ENCODE measurements at regions not wholly inside any gene's neighbourhood (a gene's known extent, or its start where the extent isn't known, plus 50 kb on each side); places are given as distances from the start of the nearest gene placed in this dataset.

DNA sequence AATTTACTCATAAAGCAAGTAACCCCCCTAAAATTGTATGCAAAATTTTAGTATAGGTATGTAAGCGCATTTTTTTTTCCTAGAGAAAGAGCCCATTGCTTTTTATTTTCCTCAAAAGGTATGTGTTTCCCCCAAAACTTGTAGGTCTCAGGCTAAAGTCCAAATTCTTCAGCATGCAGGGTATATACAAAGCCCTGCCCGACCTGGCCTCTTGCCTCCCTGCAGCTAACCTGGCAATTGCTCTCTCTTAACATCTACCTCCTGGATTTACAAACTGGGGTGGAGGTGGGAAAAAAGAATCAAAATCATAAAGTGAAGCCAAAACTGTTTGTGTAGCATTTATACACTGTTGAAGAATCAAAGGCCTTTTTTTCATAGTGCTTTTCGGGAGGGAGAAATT lies 107.8 kb downstream of the KCNRG start:
- DNase-seq (ENCODE audit: low read depth in 2 of 2) = no peak
- Histone ChIP-seq H3K4me1 (ENCODE audit: control insufficient read depth, extremely low read depth, insufficient read depth, low read length) (no peaks in the 10 kb centered on the region), H3K9ac (ENCODE audit: insufficient read depth, low read length) (no peak overlapping the region), H3K4me2 (ENCODE audit: extremely low read depth, insufficient read depth, low read length) (peak overlapping the region; percentile 95), H4K20me1 (ENCODE audit: control insufficient read depth, extremely low read depth, insufficient read depth, low read length) (no peaks in the 10 kb centered on the region), H3K36me3 (ENCODE audit: control insufficient read depth, insufficient read depth, low read length) (no peaks in the 10 kb centered on the region), H3K27ac (ENCODE audit: insufficient read depth, low read length) (no peak overlapping the region), H3K27me3 (ENCODE audit: control insufficient read depth, insufficient read depth, low read length) (no peaks in the 10 kb centered on the region), H3K9me3 (ENCODE audit: control insufficient read depth, insufficient read depth, low read depth, low read length) (no peaks in the 10 kb centered on the region), H3K4me3 (replicated peaks in 1 of 4; ENCODE audit: control extremely low read depth in 1 of 4, insufficient read depth in 1 of 4, low read depth in 3 of 4, low read length in 4 of 4) (peak overlapping the region in 3 of 4 experiments; percentile 57 to 96 (median 87)), H3K79me2 (ENCODE audit: control insufficient read depth, insufficient read depth, low read length) (peaks cover 18% of the 10 kb centered on the region), H2AFZ (ENCODE audit: low read length) (no peak overlapping the region)
- TF ChIP-seq, protein P1, sequence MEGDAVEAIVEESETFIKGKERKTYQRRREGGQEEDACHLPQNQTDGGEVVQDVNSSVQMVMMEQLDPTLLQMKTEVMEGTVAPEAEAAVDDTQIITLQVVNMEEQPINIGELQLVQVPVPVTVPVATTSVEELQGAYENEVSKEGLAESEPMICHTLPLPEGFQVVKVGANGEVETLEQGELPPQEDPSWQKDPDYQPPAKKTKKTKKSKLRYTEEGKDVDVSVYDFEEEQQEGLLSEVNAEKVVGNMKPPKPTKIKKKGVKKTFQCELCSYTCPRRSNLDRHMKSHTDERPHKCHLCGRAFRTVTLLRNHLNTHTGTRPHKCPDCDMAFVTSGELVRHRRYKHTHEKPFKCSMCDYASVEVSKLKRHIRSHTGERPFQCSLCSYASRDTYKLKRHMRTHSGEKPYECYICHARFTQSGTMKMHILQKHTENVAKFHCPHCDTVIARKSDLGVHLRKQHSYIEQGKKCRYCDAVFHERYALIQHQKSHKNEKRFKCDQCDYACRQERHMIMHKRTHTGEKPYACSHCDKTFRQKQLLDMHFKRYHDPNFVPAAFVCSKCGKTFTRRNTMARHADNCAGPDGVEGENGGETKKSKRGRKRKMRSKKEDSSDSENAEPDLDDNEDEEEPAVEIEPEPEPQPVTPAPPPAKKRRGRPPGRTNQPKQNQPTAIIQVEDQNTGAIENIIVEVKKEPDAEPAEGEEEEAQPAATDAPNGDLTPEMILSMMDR (conservative IDR thresholded peaks at IDR 0.05 in 1 of 2, IDR thresholded peaks at IDR 0.05 in 1 of 2; ENCODE audit: low read depth in 1 of 2, low read length in 2 of 2) = no peak

DNA sequence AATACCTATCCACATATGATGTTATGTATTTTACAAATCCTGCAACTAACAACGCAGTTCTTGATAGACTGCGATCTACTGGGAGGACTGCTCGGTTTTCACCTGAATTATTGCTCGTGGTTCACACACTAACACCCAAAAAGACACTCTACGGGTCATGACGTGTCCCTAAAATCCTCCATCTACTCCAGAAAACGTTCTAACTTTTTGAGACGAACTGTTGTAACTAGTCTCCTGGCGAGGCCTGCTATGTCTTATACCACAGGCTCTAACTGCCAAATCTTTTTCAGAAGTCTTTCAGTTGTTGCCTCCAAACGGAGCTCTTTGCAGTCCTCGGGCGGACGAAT lies 108.2 kb downstream of the KCNRG start:
- peak overlapping the region; percentile 17 for H2AFZ ChIP-seq (ENCODE audit: low read length)
- peaks cover 18% of the 10 kb centered on the region for H3K79me2 ChIP-seq (ENCODE audit: control insufficient read depth, insufficient read depth, low read length)
- H3K9ac ChIP-seq (ENCODE audit: insufficient read depth, low read length) = peak overlapping the region; percentile 94
- H3K27me3 ChIP-seq (ENCODE audit: control insufficient read depth, insufficient read depth, low read length) = no peaks in the 10 kb centered on the region
- DNase-seq (ENCODE audit: low read depth in 2 of 2) = no peak
- peak overlapping the region; percentile 95 for H3K4me2 ChIP-seq (ENCODE audit: extremely low read depth, insufficient read depth, low read length)
- no peaks in the 10 kb centered on the region for H3K36me3 ChIP-seq (ENCODE audit: control insufficient read depth, insufficient read depth, low read length)
- TF ChIP-seq, protein P1 (conservative IDR thresholded peaks at IDR 0.05 in 1 of 2, IDR thresholded peaks at IDR 0.05 in 1 of 2; ENCODE audit: low read depth in 1 of 2, low read length in 2 of 2) = no peak
- no peak for TF ChIP-seq EZH2 (IDR thresholded peaks at IDR 0.05; ENCODE audit: low read length, missing control alignments)
- H3K27ac ChIP-seq (ENCODE audit: insufficient read depth, low read length) = peak overlapping the region; percentile 94
- H4K20me1 ChIP-seq (ENCODE audit: control insufficient read depth, extremely low read depth, insufficient read depth, low read length) = no peaks in the 10 kb centered on the region
- no peaks in the 10 kb centered on the region for H3K4me1 ChIP-seq (ENCODE audit: control insufficient read depth, extremely low read depth, insufficient read depth, low read length)
- H3K9me3 ChIP-seq (ENCODE audit: control insufficient read depth, insufficient read depth, low read depth, low read length) = no peaks in the 10 kb centered on the region
- peak overlapping the region; percentile 56 to 96 (median 72) for H3K4me3 ChIP-seq (replicated peaks in 1 of 4; ENCODE audit: control extremely low read depth in 1 of 4, insufficient read depth in 1 of 4, low read depth in 3 of 4, low read length in 4 of 4)

DNA sequence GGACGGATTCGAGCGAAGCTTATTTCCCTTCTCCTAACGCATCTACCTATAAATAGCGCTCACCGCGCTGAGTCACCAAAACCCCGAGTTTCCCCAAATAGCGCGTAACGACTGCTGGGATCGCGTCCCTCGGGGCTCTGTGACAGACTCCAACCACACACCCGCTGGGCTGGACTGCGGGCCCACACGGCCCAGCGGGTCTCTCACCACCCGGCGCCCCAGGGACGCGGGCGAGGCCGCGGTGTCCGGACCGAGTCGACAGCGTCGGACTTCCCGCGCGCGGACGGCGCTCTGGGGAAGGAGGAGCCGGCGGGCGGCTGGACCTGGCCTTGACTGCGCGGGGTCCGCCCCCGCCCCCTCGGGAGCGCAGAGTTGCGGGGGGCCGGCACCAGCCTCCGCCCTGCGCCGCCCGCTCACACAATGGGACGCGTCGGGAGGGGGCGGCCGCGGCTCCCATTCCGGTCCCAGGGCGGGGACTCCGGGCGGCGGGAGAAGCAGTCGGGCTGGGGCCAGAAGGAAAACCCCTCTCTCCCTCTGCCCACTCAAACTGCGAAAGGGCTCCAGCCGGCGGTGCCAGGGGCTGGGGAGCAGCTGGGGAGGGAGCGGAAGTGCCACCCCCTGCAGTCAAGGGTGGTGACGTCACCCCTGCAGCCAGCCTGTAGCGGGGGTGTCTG lies 108.8 kb downstream of the KCNRG start:
- H3K27ac ChIP-seq (ENCODE audit: insufficient read depth, low read length) = peak overlapping the region; percentile 94
- no peaks in the 10 kb centered on the region for H3K36me3 ChIP-seq (ENCODE audit: control insufficient read depth, insufficient read depth, low read length)
- no peaks in the 10 kb centered on the region for H3K27me3 ChIP-seq (ENCODE audit: control insufficient read depth, insufficient read depth, low read length)
- H2AFZ ChIP-seq (ENCODE audit: low read length) = no peak overlapping the region
- no peaks in the 10 kb centered on the region for H4K20me1 ChIP-seq (ENCODE audit: control insufficient read depth, extremely low read depth, insufficient read depth, low read length)
- peak overlapping the region; percentile 95 for H3K4me2 ChIP-seq (ENCODE audit: extremely low read depth, insufficient read depth, low read length)
- H3K79me2 ChIP-seq (ENCODE audit: control insufficient read depth, insufficient read depth, low read length) = peaks cover 18% of the 10 kb centered on the region
- no peaks in the 10 kb centered on the region for H3K9me3 ChIP-seq (ENCODE audit: control insufficient read depth, insufficient read depth, low read depth, low read length)
- TF ChIP-seq, protein P1 (conservative IDR thresholded peaks at IDR 0.05 in 1 of 2, IDR thresholded peaks at IDR 0.05 in 1 of 2; ENCODE audit: low read depth in 1 of 2, low read length in 2 of 2) = peak in 1 of 2 donors; percentile 19
- TF ChIP-seq EZH2 (IDR thresholded peaks at IDR 0.05; ENCODE audit: low read length, missing control alignments) = no peak
- peak overlapping the region; percentile 56 to 96 (median 72) for H3K4me3 ChIP-seq (replicated peaks in 1 of 4; ENCODE audit: control extremely low read depth in 1 of 4, insufficient read depth in 1 of 4, low read depth in 3 of 4, low read length in 4 of 4)
- H3K9ac ChIP-seq (ENCODE audit: insufficient read depth, low read length) = peak overlapping the region; percentile 94
- no peaks in the 10 kb centered on the region for H3K4me1 ChIP-seq (ENCODE audit: control insufficient read depth, extremely low read depth, insufficient read depth, low read length)
- peak; percentile 78 to 89 for DNase-seq (ENCODE audit: low read depth in 2 of 2)

All from fibroblast of lung (primary cell).